PFSK-1 (cell line): ENCODE measurements at regions not wholly inside any gene's neighbourhood (a gene's known extent, or its start where the extent isn't known, plus 50 kb on each side); places are given as distances from the start of the nearest gene placed in this dataset.

Experiments used
- FOXP2 ChIP-seq: optimal IDR thresholded peaks from 2 replicates; pipeline ENCODE3; 2011; ENCODE audit warnings: borderline replicate concordance, control low read depth, inconsistent platforms; ENCODE audit not compliant: insufficient read depth; ENCODE audit errors: extremely low read length, extremely low read depth
- POLR2AphosphoS5 ChIP-seq: IDR thresholded peaks from 2 replicates; pipeline ENCODE4 v1.6.1; 2012; ENCODE audit warnings: low read depth, mild to moderate bottlenecking, control low read depth, low read length, moderate library complexity
- REST ChIP-seq, 2 experiments: IDR thresholded peaks; 2 replicates each; pipeline versions ENCODE4 v1.6.1 to v1.8.0; 2011 to 2012; ENCODE audit warnings: low read depth in 2 of 2, low read length in 2 of 2, control low read depth in 1 of 2, inconsistent platforms in 1 of 2, mild to moderate bottlenecking in 1 of 2, moderate library complexity in 1 of 2; ENCODE audit not compliant: insufficient read depth in 1 of 2
- SIN3A ChIP-seq: IDR thresholded peaks from 2 replicates; pipeline ENCODE4 v1.6.1; 2012; ENCODE audit warnings: mild to moderate bottlenecking, low read length, moderate library complexity, borderline replicate concordance; ENCODE audit not compliant: insufficient read depth
- TAF1 ChIP-seq: IDR thresholded peaks from 2 replicates; pipeline ENCODE4 v1.6.1; 2012; ENCODE audit warnings: low read length, control low read depth, borderline replicate concordance; ENCODE audit not compliant: insufficient read depth

GRCh38 chr17:34730816-34731215, 151.4 kb downstream of the TMEM132E start:
- TF ChIP-seq REST (IDR thresholded peaks at IDR 0.05; ENCODE audit: insufficient read depth in 1 of 2, low read depth in 2 of 2, low read length in 2 of 2) (no peak), TAF1 (no peak), FOXP2 (no peak), SIN3A (no peak), POLR2AphosphoS5 (no peak)

DNA sequence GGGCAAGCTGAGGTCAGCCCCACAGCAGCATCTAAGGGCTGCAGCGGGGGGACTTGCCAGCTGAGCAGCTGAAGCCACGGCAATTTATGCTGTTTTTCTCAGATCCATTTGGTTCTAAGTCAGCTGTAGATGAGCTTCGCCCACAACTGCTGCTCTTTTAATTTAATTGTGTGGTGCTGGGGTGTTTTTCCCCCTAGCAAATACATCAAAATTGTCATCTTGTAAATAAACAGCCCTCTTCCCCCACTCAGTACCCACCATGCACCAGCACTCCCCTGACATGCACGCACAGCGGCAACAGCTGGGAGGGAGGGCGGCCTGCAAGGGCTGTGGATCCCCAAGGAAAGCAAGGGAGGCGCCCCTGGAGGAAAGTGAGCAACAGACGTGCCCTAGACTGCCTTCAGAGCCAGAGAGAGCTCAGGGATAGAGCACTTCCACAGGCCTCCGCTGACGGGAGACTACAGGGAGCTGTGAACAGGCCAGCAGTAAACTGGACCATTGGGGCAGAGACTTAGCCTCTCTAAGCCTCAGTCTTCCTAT, 149.5 kb downstream of the TMEM132E start:
- no peak for TF ChIP-seq POLR2AphosphoS5
- TF ChIP-seq REST (IDR thresholded peaks at IDR 0.05; ENCODE audit: insufficient read depth in 1 of 2, low read depth in 2 of 2, low read length in 2 of 2) = no peak
- no peak for TF ChIP-seq SIN3A
- no peak for TF ChIP-seq FOXP2
- no peak for TF ChIP-seq TAF1

DNA sequence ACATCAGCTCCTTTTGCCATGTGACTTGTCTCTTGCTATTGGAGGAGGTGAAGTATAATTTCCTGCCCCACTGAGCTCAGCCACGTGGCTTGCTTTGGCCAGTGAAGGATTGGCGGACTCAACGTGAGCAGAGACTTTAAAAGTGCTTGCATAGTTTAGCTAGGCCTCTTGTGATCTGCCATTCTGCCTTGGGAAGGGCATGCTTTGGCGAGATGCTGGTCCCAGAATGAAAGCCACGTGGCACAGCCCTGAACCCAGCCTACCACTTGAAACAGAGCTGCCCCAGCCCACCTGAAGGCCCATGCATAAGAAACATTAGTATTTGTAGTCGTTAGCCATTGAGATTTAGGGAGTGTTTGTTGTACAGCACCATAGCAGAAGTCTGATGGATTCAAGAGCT, 148.2 kb downstream of the TMEM132E start:
- no peak for TF ChIP-seq TAF1
- no peak for TF ChIP-seq SIN3A
- TF ChIP-seq FOXP2 = no peak
- no peak for TF ChIP-seq POLR2AphosphoS5
- TF ChIP-seq REST (IDR thresholded peaks at IDR 0.05; ENCODE audit: insufficient read depth in 1 of 2, low read depth in 2 of 2, low read length in 2 of 2) = no peak

- no peak for TF ChIP-seq REST (IDR thresholded peaks at IDR 0.05; ENCODE audit: insufficient read depth in 1 of 2, low read depth in 2 of 2, low read length in 2 of 2)
- TF ChIP-seq FOXP2 = no peak
- TF ChIP-seq SIN3A = no peak
- TF ChIP-seq POLR2AphosphoS5 = no peak
- no peak for TF ChIP-seq TAF1
These were observed 147.4 kb downstream of the TMEM132E start for GRCh38 chr17:34726536-34727384.
